GM21390 (cell line): ENCODE measurements at regions not wholly inside any gene's neighbourhood (a gene's known extent, or its start where the extent isn't known, plus 50 kb on each side); places are given as distances from the start of the nearest gene placed in this dataset.

ENCODE experiments used
- ATAC-seq: cut with Tn5 transposase; IDR thresholded peaks from one replicate; pipeline ENCODE4 v1.9.1; 2021; ENCODE audit not compliant: unreplicated experiment

DNA sequence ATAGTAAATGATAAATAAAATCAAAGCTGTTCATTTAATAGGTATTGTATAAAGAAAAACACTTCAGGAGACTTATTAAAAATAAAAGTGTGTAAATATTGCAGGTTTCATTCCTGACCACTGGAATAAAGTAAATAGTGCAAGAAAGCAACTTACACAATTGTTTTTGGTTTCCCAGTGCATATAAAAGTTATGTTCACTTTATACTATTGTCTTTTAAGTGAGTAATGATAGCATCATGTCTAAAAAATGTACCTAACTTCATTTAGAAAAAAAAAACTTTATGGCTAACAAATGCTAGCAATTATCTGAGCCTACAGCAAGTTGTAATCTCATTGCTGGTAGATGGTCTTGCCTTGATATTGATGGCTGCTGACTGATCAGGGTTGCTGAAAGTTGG lies 726.6 kb upstream of the POU3F2 start:
- no peak for ATAC-seq

DNA sequence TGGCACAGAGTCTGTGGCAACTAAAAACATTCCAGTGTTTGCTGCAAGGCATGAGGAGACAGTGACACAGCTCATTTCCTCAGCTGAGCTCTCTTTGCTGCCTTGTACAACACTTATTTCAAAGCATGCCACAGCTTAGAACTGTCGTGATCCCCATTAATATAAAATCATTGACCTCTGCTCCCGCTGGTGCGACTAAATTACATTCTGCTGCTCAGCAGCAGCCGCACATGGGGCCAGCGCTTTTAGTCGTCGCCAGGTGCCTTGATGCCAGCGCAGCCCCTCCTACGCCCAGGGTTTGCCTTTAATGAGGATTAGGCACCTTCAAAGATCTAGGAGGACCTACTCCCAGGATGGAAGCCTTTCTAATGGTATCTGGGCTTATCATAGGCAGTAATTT lies 717.9 kb upstream of the POU3F2 start:
- ATAC-seq, result no peak

DNA sequence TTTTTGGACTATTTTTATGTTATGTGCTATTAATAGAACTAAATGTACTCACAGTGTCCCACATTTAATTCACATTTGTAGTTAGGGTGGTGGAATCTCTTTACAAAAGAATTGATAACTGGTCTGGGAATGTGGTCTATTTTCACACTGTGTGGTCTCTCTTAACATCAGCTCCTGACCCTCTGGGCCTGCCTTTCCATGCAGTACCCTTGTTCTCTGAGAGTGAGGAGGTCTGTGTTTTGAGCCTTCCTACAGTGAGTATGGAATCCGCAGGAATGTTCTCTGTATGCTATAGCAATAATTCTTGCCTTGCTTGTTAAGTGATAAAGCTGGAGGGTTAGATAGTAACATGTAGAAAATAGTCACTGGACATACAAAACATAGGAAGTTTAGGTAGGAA lies 717.3 kb upstream of the POU3F2 start:
- ATAC-seq, result no peak

DNA sequence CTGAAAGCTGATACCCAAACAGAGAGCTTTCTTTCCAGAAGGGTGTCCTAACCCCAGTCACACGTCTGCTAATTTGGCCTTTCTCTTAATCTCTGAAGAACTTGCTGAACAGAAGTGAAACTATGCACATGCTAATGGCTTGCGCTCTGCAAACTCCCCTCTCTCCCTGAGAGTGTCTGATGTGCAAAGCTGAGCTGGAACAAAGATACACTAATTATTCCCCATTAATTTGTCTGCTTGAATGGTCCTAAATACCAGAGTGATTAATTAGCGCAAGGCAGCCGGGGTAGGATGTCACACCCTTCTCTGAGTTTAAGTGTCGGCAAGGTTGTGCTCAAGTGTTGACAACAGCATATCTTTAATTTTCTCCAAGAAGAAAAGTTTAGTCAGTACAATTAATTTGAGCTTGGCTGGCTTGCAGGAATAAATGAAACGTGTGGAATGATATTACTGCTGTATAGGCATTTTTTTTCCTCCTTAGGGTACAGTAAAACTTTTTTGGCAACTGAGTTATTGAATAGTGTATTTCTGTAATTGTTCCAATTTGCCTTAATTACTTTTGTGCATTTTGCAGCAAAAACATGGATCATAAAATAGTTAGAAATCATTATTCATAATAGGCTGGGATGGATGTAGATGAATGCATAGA lies 715.9 kb upstream of the POU3F2 start:
- no peak for ATAC-seq

DNA sequence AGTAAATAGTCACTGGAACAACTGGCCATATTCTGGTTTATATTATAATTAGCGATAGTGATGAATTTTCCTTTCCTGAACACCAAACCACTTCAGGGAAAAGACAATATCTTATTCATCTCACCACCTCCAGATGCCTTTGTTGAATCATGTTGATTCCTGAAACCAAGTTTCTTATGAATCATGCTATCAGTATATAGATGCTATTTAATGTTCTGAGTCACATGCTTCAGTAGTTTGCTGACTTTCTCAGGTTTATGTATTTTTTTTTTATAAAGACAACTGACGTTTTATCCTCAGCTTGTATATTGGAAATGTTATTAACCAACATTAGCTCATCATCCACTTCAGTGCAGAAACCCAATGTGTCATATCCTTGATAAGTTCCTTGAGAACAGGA lies 710.2 kb upstream of the POU3F2 start:
- no peak for ATAC-seq

DNA sequence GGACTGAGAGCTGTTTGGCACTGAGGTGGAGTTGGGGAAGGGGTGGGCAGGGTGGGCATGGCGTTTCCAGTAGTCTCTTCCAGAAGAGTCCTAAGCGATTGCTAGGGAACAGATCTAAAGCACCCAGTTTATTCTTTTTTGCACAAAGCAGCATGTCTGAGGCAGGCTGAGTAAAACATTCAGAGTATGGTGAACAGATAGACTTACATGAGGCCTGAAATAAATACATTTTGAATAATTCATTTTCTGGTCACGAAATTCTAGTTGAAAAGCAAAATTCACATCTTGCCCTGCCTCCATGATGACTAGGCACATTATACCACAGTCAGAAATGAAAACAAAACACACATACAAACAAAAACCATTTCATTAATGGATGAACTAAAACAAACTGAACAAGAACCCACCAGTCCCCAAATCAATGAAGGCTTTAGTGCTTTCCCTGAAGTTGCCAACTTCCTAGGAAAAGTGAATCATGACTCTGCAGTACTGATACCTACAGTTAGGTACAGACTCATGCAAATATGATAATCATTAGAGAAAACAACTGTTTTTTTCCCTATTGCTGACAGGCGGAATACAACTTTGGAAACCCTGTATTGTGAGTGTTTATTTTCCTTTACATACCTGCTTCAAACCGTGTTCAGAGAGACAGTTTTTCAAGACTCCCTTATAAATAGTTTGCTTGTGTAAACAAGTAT lies 702.9 kb upstream of the POU3F2 start:
- no peak for ATAC-seq

DNA sequence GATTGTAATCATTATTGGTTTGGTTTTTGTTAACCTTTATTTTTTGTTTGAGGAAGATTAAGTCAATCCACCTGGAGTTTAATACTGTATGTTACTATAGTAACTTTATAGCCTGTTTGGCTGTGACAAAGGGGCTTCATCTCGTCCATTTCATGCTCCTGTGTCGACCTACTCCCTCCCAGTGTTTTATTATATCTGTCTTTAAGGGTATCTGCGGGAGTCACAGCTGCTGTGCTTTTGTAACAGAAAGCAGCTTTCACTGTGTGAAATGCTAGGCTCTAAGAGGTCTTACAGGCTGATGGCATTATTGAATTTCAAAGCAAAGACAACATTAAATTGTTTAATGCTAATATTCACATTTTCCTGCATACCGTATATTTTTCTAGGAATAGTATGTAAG lies 698.0 kb upstream of the POU3F2 start:
- ATAC-seq, result no peak

DNA sequence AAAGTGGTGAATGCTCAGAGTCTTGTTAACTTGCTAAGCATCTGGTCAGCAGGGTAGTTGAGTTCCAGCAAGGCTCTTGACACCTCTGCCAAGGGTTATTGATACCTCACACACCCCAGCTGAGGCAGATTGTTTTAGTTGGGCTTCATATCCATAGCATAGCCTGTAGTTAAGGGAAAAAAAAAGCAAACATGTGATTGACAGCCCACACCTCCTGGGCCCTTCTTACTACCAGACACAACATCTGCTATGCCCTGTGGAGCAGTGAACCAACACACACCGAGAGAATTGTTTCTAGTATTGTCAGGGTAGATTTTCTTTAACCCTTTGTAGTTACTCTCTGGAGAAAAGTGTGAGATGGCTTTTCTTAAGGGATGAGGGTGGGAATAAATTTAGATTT lies 697.0 kb upstream of the POU3F2 start:
- no peak for ATAC-seq

DNA sequence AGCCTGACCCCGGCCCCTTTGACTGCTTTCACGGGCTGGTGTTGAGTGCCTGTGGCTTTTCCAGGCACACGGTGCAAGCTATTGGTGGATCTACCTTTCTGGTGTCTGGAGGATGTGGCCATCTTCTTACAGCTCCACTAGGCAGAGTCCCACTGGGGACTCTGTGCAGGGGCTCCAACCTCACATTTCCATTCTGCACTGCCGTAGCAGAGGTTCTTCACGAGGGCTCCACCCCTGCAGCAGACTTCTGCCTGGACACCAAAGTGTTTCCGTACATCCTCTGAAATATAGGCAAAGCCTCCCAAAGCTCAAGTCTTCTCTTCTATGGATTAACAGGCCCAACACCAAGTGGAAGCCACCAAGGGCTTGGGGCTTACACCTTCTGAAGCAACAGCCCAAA lies 691.5 kb upstream of the POU3F2 start:
- ATAC-seq, result no peak

DNA sequence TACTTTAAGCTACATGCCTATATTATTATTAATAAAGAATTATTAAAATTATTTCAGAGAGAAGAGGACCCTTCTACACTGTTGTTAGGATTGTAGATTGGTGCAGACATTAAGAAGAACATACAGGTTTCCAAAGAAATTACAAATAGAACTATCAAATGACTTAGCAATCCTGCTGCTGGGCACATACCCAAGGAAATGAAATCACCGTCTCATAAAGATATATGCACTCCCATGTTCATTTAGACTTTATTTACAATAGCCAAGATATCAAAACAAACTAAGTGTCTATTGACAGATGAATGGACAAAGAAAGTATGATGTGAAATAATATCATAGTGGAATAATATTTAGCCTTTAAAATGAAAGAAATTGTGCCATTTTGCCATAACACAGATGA lies 687.7 kb upstream of the POU3F2 start:
- no peak for ATAC-seq

DNA sequence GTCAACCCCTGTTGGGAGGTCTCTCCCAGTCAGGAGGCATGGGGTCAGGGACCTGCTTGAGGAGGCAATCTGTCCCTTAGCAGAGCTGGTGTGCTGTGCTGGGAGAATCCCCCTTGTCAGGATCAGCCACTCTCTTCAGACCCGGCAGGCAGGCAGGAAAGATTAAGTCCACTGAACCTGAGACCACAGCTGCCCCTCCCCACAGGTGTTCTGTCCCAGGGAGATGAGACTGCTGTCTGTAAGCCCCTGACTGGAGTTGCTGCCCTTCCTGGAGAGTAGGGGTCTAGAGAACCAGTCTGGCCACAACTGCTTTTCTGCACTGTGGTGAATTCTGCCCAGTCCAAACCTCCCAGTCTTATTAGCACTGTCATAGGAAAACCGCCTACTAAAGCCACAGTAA lies 677.8 kb upstream of the POU3F2 start:
- ATAC-seq, result no peak

DNA sequence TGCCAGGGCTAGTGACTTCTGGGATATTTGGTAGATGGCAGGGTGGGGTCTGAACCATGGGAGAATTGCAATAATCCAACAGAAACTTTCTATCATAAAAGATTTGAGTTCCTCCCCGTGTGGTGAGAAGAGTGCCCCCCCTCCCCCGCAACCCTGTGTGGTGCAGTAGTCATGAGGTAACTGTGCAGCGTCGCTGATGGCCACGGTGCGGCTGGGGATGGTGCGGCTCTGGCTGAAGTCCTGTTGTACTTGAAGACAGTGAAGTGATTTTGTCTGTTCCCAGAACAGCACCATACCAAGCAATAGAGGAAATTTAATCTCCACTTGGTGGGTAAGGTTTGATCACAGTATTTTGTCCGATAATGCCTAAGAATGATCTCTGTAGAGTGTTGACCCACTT lies 654.8 kb upstream of the POU3F2 start:
- ATAC-seq, result no peak

DNA sequence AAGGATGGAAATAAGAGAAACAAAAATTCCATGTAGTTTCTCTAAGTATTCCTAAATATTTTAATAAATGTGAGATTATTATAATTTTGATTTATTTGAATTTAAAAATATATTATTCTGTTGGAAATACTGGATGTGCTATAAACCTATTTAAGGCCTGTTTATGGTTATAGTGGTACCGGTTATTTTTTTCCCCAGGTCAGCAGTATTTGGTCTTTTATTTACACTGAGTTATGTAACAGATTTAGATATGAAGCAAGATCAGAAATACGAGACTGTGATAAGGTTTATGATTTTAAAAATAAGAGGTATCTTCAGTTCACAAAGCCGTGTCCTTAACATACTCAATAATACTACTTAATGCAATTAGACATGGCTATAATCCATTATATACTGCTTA lies 634.3 kb upstream of the POU3F2 start:
- no peak for ATAC-seq

DNA sequence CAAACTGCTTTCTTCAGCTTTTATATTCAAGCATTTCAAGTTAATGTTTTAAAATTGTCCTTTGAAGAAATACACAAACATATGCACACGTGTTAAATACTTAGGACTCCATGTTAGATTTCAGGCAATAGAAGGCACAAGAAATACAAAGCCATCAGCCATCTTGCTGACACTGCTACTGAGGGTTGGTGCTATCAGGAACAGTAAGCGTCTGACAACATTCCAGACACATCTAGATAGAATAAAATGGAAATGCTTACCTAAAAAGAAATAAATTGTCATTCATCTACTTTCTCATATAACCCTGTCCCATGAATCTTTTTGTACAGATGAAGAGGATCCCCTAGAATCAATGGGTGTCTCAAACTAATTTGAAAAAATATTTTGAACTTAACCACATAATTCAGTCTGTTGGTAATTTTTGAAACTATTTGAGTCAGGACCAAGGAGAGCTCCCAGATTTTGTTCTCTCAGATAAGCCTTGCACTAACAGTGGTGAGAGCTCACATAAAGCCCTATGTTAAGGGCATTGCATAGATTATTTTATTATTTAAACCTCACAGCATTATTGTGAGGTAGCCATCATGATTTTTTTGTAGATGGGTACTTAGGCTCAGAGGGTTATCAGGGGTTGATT lies 631.1 kb upstream of the POU3F2 start:
- ATAC-seq, result no peak

DNA sequence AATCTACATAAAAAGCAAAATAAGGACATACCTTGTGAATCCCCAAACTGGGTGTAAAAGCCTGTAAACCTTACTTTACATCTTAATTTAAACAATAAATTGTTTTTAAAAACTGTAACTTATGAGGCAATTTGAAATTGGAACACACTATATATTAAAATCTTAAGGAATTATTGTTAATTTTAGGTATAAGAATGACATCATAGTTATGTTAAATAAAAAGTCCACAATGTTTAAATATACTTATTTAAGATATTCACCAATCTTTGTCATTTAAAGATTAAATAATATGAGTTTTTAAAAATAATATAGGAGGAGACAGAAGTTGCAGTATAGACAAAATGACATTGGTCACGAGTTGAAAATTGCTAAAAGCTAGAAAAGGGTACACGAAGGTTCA lies 621.9 kb upstream of the POU3F2 start:
- ATAC-seq, result no peak

DNA sequence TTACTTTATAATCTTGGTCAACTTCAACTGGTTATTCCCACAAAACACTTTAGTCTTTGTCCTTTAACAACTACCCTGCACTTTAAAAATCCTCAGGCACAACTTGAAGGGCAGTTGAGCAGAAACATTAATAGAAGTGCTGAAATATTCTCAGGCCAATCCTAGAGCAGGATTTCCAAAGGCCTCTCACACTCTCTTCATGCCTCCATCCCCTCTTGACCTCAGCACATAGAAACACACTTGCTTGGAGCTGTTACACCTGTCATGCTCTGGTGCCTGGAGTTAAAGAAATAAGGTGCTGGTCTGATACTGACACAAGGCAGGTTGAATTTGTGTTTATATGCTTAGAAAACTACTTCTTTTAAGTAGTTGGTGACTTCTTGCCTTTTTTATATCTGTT lies 618.8 kb upstream of the POU3F2 start:
- ATAC-seq, result no peak

DNA sequence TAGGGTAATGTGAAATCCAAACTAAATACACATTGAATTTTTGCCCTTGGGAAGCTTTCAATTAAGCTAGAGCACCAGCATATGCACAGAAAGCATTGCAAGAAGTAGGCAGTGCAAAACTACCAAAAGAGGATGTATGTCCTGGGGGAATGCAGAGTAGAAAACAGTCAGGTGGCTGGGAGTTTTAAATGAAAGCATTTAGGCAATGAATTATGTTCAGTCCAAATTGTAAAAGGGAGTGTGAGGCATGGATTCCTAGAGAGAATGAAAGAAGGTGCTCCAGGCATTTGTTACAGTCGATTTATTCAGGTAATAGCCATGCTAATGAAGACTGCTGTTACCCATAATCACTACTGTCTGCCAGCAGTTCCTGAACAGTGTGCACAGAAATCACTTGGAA lies 604.1 kb upstream of the POU3F2 start:
- no peak for ATAC-seq

DNA sequence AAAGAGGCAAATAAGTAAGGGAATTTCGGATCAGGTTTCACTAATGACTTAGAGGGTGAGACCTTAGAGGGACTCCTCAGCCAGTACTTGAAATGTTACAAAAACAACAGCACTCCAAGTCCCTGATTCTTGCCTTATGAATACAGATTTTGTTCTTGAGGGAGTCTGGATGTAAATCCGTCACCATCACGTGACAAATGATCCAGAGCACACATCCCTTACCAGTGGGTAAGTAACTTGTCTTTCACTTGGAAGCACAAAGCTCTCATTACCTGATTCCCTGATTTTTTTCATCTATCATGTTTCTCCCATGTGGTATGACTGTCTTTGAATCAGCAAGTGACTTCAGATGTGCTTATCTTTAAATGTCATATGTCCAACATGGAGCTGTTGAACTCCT lies 595.3 kb upstream of the POU3F2 start:
- ATAC-seq, result no peak

DNA sequence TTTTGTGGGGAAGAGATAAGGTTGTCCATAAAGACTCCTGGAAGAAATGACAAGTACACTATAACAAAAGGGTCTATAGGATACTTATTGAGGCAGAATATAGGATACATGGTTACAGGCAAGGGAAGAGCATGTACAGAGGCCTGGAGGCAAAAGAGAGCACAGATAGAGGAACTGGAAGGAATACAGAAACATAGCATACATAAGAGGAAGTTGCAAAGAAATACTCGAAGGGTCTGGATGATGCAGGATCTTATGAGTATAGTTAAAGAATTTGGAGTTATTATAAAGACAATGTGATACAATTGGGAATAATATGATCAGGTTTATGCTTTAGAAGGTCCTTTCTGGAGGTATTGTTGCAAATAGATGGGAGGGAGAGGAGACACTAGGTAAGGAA lies 592.7 kb upstream of the POU3F2 start:
- ATAC-seq, result no peak

DNA sequence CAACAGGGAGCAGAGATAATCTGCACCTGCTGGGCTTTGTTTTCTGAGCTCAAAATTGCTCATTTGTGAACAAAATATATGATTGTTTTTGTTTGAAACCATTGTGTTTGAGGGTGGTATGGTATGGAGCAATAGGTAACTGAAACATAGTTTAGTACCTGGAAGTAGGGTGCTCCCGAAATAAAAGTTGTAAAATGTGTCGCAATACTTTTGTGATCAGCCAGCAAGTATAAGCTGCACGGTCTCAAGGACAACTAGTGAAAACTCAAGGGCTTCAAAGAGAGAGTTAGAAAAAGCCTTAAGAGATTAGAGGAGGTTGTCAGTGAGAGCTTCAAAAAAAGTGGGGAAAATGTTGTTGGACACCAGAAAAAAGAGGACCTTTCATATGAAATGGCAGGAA lies 579.8 kb upstream of the POU3F2 start:
- no peak for ATAC-seq

DNA sequence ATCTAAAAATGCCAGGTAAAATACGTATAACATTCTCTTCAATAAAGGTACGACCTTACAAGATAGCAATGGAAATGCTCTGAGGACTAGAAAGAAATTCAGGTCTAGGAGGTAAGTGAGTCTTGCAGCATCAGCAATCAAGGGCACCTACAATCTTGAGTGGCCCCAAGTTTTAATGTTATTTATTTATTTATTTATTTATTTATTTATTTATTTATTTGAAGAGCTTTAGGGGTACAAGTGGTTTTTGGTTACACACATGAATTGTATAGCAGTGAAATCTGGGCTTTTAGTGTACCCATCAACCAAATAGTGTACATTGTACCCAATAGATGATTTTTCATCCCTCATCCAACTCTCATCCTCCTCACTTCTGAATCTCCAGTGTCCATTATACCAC lies 574.0 kb upstream of the POU3F2 start:
- ATAC-seq, result no peak

DNA sequence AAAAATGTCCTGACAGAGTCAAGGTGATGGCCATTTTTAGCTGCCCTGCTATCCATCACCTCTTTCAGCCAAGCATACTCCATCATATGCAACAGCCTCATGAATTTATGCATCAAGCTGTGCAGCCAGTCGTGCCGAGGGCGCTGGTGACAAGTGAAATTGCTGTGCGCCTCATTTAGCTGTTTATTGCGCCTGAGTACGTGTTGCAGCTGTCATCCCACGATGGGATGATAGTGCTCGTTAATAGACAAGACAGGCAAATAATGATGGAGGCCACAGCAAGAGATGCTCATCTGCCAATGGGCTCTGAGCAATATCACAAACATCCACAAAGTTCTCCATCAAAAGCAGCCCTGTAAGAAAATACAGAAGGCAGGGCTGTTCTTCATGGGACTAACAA lies 562.3 kb upstream of the POU3F2 start:
- no peak for ATAC-seq

DNA sequence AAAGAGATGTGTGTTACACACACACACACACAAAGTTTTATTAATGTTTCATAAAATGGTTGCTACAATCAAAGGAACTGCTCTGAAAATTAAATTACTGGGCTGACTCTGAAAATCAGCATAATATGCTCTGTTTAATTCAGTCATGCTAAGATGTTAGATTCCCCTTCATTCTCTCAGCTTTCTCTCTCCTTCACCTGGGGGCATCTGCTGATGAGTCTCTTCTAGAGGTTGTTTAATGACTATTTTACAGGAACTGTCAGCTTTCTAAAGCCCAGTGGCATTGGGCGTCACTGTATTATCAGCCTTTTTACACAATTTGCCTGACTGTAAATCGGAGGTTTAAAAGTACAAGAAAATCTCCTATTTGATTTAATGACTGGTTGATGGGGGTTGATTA lies 559.7 kb upstream of the POU3F2 start:
- ATAC-seq, result no peak
